CD4-positive, alpha-beta T cell treated with Interleukin-4 for 4 hours (primary cell): ENCODE measurements at regions not wholly inside any gene's neighbourhood (a gene's known extent, or its start where the extent isn't known, plus 50 kb on each side); places are given as distances from the start of the nearest gene placed in this dataset.

Experiments used
- DNase-seq: peaks from one replicate; pipeline ENCODE4 v3.0.0-alpha.2; 2020

DNA sequence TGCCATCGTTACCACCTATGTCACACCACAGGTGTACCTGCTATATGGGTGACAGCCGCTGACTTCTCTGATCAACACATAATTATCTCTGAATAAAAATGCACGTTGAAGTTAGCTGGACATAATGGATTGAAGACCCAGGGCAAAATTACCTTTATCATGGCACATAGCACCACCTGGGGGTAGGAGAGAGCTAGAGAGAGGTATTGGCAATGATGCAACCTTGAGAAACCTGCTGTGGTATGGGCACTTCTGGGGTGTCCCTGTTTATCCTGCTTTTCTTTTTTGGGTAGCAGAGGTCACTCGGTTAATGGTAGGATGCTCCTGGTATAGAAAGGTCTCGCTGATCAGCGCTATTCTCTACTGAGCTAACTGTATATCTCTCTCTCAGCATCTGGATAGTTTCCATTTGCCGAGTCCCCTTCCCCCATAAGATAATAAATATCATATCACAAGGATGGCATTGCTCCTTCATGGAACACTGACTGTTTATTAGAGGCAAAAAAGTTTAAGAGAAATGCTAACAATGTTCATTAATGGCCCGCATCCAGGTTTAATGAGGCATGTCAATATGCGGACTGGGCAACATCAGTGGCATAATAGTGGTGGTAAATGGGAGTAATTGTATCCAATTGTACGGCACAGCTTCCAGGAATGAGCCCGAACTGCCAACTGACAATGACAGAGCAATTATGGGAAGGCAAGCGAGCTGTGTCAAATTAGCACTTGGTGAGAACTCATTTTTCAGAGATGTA lies 323.1 kb downstream of the TFEC start:
- no peak for DNase-seq

DNA sequence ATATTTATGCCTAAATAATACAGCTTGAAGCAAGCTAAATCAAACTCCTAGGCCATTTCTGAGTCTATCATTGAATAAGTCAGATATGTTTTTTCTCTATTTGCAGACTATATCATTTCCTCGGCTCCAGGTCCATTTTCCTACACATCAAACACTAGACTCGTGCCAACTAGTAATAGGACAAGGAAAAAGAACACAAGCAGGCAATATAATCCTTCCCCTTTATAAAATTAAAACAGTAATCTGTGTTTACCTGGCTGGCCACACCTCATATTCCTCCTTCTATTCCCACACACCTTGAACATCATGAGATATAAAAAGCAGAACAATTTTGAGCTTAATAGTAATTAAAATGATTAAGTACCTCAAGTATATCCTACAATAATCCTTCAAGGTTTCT lies 325.7 kb downstream of the TFEC start:
- DNase-seq: no peak

- no peak for DNase-seq
These were observed 329.4 kb downstream of the TFEC start for GRCh38 chr7:115701141-115701540.

- DNase-seq: no peak
These were observed 336.1 kb downstream of the TFEC start for GRCh38 chr7:115694424-115694823.

GRCh38 chr7:115693779-115694178 lies 336.8 kb downstream of the TFEC start:
- DNase-seq: no peak

DNA sequence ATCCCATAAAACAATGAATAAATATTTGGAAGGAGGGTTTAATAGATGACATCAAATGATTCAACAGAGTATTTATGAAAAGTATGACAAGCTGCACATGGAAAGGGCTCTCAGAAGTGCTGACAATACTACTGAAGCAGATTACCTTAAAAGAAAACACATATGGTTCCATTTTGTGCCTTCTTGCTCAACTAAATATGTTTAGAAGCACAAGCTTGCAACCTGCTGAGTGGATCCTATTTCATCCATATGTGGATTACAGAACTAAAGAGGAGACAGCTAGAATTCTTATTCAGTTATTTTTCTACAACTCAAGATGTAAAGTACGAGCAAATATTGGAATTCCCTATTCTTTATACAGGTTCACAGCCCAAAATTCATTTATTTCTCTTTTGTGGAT lies 340.6 kb downstream of the TFEC start:
- DNase-seq: no peak

GRCh38 chr7:115683093-115683492 lies 347.5 kb downstream of the TFEC start:
- DNase-seq: no peak

- DNase-seq: no peak
These were observed 348.1 kb downstream of the TFEC start for GRCh38 chr7:115682507-115682906.

GRCh38 chr7:115680921-115681320 lies 349.6 kb downstream of the TFEC start:
- no peak for DNase-seq

DNA sequence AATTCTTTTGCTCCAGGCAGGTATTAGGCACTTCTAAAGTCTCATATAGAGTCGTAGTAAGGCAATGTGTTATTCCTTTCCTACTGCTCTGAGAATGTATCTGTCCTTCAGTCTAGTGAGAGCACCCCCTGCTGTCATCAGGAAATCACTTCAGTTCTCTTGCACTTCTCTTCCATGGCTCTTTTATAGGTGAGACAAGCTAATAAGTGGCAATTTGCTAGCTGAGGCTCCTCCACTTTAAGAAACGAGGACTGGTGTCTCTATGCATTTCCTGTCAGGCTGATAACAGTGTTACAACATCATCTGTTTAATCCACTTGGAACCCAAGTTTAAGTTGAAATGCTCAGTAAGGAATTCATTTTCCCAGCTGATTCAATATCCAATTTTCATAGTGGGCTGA lies 350.6 kb downstream of the TFEC start:
- DNase-seq: peak; percentile 5

- no peak for DNase-seq
These were observed 351.1 kb downstream of the TFEC start for GRCh38 chr7:115679423-115679822.

DNA sequence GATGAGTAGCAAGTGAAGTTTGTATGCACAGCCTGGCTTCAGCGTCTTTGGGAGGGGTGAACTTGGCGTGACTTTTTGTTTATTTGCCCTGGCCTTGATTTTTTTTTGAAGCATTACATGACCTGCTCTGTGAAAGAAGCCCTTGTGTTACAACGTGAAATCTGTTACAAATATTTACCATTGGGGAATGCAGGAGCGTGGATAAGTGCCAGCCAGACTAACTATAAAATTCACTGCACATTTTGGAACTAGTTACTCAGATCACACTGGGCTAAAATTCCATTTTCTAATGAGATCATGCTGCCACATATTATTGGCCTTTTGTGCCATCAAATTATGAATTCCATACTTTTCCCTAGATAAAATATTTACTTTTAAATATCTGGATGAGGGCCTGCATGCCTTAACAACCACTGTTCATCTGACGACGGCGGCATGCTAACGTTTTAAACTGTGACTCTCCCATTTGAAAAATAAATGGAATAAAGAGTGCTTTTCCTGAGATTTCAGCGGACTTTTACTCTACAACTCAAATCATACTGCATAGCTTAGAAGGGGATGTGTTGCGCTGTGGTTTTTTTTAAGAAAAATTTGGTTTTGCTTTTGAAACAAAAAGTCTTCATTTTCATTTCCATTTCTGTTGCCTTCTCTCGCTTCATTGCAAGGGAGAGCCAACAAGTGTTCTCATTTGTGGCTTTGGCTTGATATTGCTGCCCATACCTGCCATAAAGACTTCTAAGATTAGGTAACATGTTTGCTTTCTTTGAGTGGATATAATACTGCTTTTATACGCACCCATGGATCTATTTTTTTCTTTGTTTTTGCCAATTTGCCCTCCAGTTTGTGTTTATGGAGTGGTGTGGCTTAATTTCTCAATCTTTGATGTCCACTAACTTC lies 352.2 kb downstream of the TFEC start:
- DNase-seq: no peak

DNA sequence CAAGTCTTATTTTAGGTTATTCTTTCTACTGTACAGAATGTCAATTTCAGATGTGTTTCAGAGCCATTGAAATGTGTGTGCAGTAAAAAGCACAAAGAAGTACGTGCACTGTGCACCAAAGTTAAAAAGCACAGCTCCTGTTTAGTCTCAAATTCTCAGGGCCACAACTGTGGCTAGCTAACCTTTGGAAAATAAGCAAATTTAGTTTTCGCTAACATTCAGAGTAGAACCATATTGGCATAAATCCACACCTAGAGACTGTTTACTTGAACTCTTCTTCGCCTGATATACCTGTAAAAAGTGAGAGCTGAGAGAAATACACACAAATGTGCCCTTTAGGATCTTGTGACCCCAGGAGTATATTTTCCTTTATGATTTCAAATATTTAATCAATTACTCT lies 353.9 kb downstream of the TFEC start:
- no peak for DNase-seq

DNA sequence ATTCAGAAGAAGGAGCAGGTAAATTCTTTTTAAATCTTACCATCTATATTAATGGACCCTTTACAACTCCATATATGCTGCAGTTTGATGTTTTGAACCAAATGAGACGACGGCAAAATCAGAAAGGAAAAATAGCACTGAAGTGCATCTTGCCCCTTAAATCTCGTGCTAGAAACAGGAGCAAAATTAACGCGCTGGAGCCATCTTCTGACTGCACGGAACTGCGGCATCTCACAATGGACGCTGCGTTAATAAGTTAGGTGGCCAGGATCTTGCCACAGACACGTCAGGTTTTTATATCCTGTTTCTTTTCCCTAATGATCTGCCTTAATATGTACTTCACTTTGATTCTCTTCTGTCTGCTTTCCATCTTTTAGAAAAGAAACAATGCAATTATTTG lies 354.5 kb downstream of the TFEC start:
- no peak for DNase-seq

GRCh38 chr7:115674467-115675024 lies 356.0 kb downstream of the TFEC start:
- DNase-seq: no peak

GRCh38 chr7:115672024-115672423 lies 358.5 kb downstream of the TFEC start:
- DNase-seq: no peak

DNA sequence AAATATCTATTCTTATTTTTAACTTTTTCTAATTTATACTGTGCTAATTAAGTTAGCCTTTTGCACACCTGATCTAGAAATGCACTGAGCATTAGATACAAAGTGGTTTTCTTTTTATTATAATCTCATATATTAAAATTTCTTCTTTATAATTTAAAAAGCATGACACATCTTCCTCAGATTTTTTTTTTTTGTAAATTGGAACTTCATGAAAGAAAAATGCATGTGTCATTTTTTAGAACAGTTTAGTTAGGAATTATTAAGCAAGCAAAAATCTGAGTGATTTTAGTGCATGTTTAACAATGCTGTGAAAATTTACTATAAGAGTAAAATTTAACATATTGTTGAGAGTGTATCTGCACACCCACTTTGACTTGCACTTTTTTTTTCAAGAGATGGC lies 367.9 kb downstream of the TFEC start:
- DNase-seq: no peak

GRCh38 chr7:115662120-115662519 lies 368.4 kb downstream of the TFEC start:
- no peak for DNase-seq

DNA sequence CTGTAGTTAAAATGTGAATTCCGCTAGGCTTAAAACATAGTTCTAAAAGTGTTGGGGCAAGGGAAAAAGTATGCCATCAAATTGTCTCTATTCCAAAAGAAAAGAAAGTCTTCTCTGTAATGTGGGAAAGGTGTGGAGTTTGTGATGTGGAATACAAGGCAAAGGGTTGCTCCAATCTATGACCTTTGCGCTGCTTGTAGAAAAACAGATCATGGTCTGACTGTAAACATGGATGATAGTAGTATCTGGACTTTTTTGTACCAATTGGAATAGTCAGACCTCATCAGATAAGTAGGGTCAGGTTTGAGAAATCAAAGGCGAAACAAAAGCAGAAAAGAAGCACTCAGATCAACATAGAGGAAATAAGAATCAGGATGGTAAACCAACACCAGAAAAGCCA lies 372.3 kb downstream of the TFEC start:
- no peak for DNase-seq

DNA sequence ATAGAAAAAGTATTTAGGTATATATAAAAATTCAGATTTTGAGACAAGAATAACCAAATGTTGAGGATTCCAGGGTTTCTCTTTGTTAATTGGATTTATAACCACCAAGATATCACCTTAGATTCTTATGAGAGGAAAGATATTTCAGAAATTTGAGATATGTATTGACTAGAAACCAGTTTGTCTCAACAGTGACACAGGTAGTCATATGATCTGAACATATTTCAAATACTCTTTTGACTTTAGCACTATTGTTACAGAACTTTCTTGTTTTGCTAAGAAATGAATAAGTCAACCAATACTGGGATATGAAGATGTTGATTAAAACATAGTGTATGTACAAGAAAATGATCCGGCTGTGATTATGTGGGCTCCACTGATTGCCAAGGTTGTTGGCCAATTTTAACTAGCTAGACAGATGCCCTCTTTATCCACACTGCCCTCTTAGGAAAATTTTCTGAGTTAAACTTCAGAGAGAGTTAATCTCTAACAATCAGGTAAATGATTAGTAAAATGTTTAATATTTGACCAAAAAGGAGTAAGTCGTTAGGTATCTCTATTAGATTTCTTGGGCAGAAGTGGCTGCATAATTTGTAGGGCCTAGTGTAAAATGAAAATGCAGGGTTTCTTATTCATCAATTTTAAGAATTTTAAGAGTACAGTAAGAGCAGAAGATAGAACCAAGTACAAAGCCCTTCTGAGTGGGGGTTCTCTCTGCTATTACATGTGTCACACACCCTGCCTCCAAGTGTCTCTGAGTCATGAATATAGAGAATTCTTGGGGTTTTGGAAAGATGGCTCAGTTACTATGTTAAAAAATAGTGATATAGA lies 376.0 kb downstream of the TFEC start:
- DNase-seq: no peak

DNA sequence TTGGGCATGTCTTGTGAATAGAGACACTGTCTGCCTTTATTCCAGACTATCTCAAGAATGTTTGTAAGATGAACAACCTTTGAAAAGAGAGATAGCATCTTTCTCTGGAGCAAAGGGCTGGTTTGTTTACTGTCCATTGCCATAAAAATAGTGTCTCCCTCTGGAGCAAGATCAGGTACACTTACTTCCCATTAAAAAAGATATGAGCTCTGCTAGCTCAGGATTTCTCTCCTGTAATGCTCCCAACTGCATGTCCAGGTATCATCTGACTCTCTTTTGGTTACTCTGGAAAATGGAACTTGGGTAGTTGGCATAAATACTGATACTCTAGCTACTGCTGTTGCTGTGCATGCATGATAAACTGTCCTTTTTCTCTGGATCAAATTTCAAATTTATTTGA lies 381.1 kb downstream of the TFEC start:
- DNase-seq: no peak

DNA sequence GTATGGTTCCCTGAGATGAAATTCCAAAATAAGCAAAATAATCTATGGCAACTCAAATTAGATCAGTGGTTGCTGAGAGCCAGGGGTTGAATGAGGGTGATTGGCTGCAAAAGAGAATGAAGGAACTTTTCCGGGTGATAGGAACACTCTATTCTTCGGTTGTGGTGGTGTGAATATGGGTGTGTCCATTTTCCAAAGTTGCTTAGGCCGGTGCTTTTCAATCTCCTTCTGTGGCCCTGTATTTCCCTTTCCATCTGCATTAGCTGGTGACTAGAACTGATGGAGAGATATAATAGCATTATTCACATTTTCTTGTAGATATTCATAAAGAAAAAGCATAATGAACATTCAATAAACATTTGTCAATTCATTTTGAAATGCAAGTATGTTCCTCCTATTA lies 382.9 kb downstream of the TFEC start:
- no peak for DNase-seq

- no peak for DNase-seq
These were observed 388.4 kb downstream of the TFEC start for GRCh38 chr7:115642194-115642593.
